GM12864 (cell line): ENCODE measurements at regions not wholly inside any gene's neighbourhood (a gene's known extent, or its start where the extent isn't known, plus 50 kb on each side); places are given as distances from the start of the nearest gene placed in this dataset.

Source experiments
- DNase-seq: peaks from one replicate; pipeline ENCODE4 v3.0.0-alpha.2; 2011; ENCODE audit warnings: low read depth
- H3K4me3 ChIP-seq: 2 replicates; pipeline ENCODE4 v1.5.1; 2011; ENCODE audit warnings: mild to moderate bottlenecking, low read depth, low read length, control low read depth
- CTCF ChIP-seq: IDR thresholded peaks from 2 replicates; pipeline ENCODE4 v1.5.1; 2011; ENCODE audit warnings: low read depth, mild to moderate bottlenecking, moderate library complexity, low read length, control low read depth, inconsistent platforms; ENCODE audit errors: missing control alignments

GRCh38 chr12:28079539-28079938 is 107.0 kb upstream of the PTHLH start:
- no peak overlapping the region for H3K4me3 ChIP-seq

GRCh38 chr12:28082096-28082495 is 108.2 kb upstream of the CCDC91 start:
- no peak for DNase-seq
- no peak for TF ChIP-seq CTCF
- H3K4me3 ChIP-seq, result no peak overlapping the region

More at GRCh38 chr12:28079539-28079938, 107.0 kb upstream of the PTHLH start:
- no peak for TF ChIP-seq CTCF
- DNase-seq, result no peak

GRCh38 chr12:28083840-28084678 is 106.2 kb upstream of the CCDC91 start:
- TF ChIP-seq CTCF, result no peak
- no peak overlapping the region for H3K4me3 ChIP-seq
- DNase-seq, result no peak

- no peak for TF ChIP-seq CTCF
- H3K4me3 ChIP-seq, result no peak overlapping the region
- peak; percentile 8 for DNase-seq
These were observed 103.6 kb upstream of the CCDC91 start for GRCh38 chr12:28086521-28087155.

GRCh38 chr12:28088566-28089272 is 101.5 kb upstream of the CCDC91 start:
- no peak for DNase-seq
- H3K4me3 ChIP-seq, result no peak overlapping the region
- TF ChIP-seq CTCF, result no peak

- no peak for TF ChIP-seq CTCF
- H3K4me3 ChIP-seq, result no peak overlapping the region
- no peak for DNase-seq
These were observed 100.9 kb upstream of the CCDC91 start for GRCh38 chr12:28089338-28089737.
